Heart left ventricle (tissue), 16 donors: ENCODE measurements at regions not wholly inside any gene's neighbourhood (a gene's known extent, or its start where the extent isn't known, plus 50 kb on each side); places are given as distances from the start of the nearest gene placed in this dataset.

Experiments
- ATAC-seq, 4 donors: fragments of 200-7000 bp; cut with Tn5 transposase; one replicate each; pipeline ENCODE4 v1.9.1; 2020 to 2022; ENCODE audit warnings: moderate library complexity in 4 of 4, mild to moderate bottlenecking in 3 of 4, moderate number of reproducible peaks in 1 of 4
- DNase-seq, 5 donors: peaks; one replicate each; pipeline ENCODE4 v3.0.0-alpha.2; 2020
- H3K27ac ChIP-seq, 12 donors: fragments of 200-600 bp; sonication (generic) in 4 of 12; one replicate each; pipeline versions ENCODE4 v1.5.0 to v1.8.0; 2016 to 2022; ENCODE audit warnings: mild to moderate bottlenecking in 2 of 12
- H3K27me3 ChIP-seq, 9 donors: fragments of 200-600 bp; sonication (generic) in 2 of 9; one replicate each; pipeline versions ENCODE4 v1.5.1 to v1.8.0; 2016 to 2022; ENCODE audit warnings: mild to moderate bottlenecking in 3 of 9
- H3K36me3 ChIP-seq, 9 donors: fragments of 200-600 bp; sonication (generic) in 2 of 9; one replicate each; pipeline versions ENCODE4 v1.5.0 to v1.8.0; 2018 to 2022; ENCODE audit warnings: mild to moderate bottlenecking in 2 of 9
- H3K4me1 ChIP-seq, 12 donors: fragments of 200-600 bp; sonication (generic) in 4 of 12; one replicate each; pipeline versions ENCODE4 v1.5.0 to v1.8.0; 2016 to 2022; ENCODE audit warnings: mild to moderate bottlenecking in 3 of 12
- H3K4me3 ChIP-seq, 12 donors: fragments of 200-600 bp; sonication (generic) in 4 of 12; one replicate each; pipeline versions ENCODE4 v1.5.0 to v1.8.0; 2017 to 2022; ENCODE audit warnings: mild to moderate bottlenecking in 9 of 12, moderate library complexity in 4 of 12
- H3K9me3 ChIP-seq, 12 donors: fragments of 200-600 bp; sonication (generic) in 4 of 12; one replicate each; pipeline versions ENCODE4 v1.5.0 to v1.8.0; 2016 to 2022; ENCODE audit warnings: mild to moderate bottlenecking in 1 of 12
- POLR2A ChIP-seq, 2 donors: fragments of 450-650 bp; IDR thresholded peaks; one replicate each; pipeline ENCODE4 v1.6.1; 2017; ENCODE audit warnings: antibody characterized with exemption in 2 of 2, mild to moderate bottlenecking in 2 of 2, moderate library complexity in 2 of 2
- WGBS, 4 donors: extraction: QIAGEN DNeasy Blood & Tissue Kit in 2 of 4; methylation state at CpG; one replicate each; pipeline versions ENCODE4 v1.1.5 to v1.1.7; 2013 to 2018; 5-methylcytosine and 5-hydroxymethylcytosine counted together
- intact Hi-C, 10 donors: fragments of 100-400 bp; cut with DNase I; formaldehyde crosslinking; loops; one replicate each; pipeline versions ENCODE4 v1.11.1 to v1.14.2; 2022
- TF ChIP-seq, protein P1 (sequence below), 12 donors: fragments of 200-600 bp; sonication (generic) in 4 of 12; IDR thresholded peaks; one replicate each; pipeline versions ENCODE4 v1.5.0 to v1.8.0; 2018 to 2022; ENCODE audit warnings: antibody characterized with exemption in 12 of 12, mild to moderate bottlenecking in 5 of 12
- donor health status: ischemic (EF 13 %, LVEDD 7.1; RV severe dilation, severe dysfunction).
- donor health status: healthy with polysubstance abuse.
- donor health status: DM: no; HTN: yes; CAD: no.
- donor health status: DM: no; HTN: no; CAD: no.
- donor health status: ischemic (EF 25% LVEDD 6.9; RV normal size, moderate dysfunction).
- donor health status: ischemic (EF 25% LVEDD 5.7; RV mildly dilated, moderate dysfunction).
- donor health status: healthy.
- donor health status: DM: yes; HTN: yes; CAD: no.
- donor health status: ischemic (EF 35%, LVEDD 5.7; RV mildly dilated, moderate dysfunction).
- donor health status: nonischemic (EF 11% LVEDD 7.7; RV severe dilation, severe dysfunction).
- donor health status: DM: yes; HTN: yes; CAD: no.
- donor health status: PGD.
- donor health status: ischemic (EF 29% LVEDD 5.4; RV normal size, mild dysfunction).
- donor health status: nonischemic (EF 23%, LVEDD 6.1; RV moderate dilation, normal function).

DNA sequence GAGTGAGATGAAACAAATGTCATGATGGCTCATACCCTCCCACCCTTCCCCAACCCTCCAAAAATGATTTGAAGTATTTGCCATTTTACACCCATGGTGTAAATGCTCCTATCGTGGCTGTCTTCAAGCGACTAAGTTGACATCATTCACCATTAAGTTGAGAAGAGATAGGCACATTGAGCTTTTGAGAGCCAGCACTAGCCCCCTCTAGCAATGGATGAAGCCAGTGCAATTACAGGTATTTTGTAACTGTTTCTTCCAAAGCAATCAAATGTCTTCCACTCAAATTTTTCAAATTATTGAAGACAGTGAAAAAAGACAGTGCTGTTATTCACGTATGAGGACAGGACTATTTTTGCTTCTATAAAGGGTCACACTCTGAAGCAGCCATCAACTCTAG is 371.5 kb upstream of the KLF4 start:
- 59 to 75% (median 65%) methylated on average over 3 of the region's 3 CpGs for WGBS, 4 donors
- TF ChIP-seq, protein P1, sequence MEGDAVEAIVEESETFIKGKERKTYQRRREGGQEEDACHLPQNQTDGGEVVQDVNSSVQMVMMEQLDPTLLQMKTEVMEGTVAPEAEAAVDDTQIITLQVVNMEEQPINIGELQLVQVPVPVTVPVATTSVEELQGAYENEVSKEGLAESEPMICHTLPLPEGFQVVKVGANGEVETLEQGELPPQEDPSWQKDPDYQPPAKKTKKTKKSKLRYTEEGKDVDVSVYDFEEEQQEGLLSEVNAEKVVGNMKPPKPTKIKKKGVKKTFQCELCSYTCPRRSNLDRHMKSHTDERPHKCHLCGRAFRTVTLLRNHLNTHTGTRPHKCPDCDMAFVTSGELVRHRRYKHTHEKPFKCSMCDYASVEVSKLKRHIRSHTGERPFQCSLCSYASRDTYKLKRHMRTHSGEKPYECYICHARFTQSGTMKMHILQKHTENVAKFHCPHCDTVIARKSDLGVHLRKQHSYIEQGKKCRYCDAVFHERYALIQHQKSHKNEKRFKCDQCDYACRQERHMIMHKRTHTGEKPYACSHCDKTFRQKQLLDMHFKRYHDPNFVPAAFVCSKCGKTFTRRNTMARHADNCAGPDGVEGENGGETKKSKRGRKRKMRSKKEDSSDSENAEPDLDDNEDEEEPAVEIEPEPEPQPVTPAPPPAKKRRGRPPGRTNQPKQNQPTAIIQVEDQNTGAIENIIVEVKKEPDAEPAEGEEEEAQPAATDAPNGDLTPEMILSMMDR (IDR thresholded peaks at IDR 0.05), result peak in 2 of 12 donors; percentile 11 to 15
- no peak for TF ChIP-seq POLR2A (IDR thresholded peaks at IDR 0.05)
- H3K4me1 ChIP-seq, result peaks cover 0 to 24% (median 0%) of the 10 kb centered on the region in 12 donors
- no peak for DNase-seq
- H3K27me3 ChIP-seq, result peaks cover 0 to 5% (median 0%) of the 10 kb centered on the region in 9 donors
- no peak for ATAC-seq
- peaks cover 0 to 6% (median 0%) of the 10 kb centered on the region in 12 donors for H3K9me3 ChIP-seq
- H3K36me3 ChIP-seq, result no peaks in the 10 kb centered on the region
- H3K27ac ChIP-seq, result no peak overlapping the region
- H3K4me3 ChIP-seq, result no peak overlapping the region
- intact Hi-C loops, result no loop called here

GRCh38 chr9:107858260-107858659 is 368.7 kb upstream of the KLF4 start:
- TF ChIP-seq POLR2A (IDR thresholded peaks at IDR 0.05), result no peak
- TF ChIP-seq, protein P1 (IDR thresholded peaks at IDR 0.05), result no peak
- no peak for DNase-seq
- H3K4me3 ChIP-seq, result no peak overlapping the region
- H3K4me1 ChIP-seq, result peaks cover 0 to 15% (median 0%) of the 10 kb centered on the region in 12 donors
- no peaks in the 10 kb centered on the region for H3K36me3 ChIP-seq
- no peak for ATAC-seq
- intact Hi-C loops, result no loop called here
- H3K9me3 ChIP-seq, result peaks cover 0 to 28% (median 13%) of the 10 kb centered on the region in 12 donors
- 90 to 94% (median 93%) methylated on average over 8 of the region's 8 CpGs for WGBS, 4 donors
- H3K27me3 ChIP-seq, result no peaks in the 10 kb centered on the region
- H3K27ac ChIP-seq, result no peak overlapping the region

DNA sequence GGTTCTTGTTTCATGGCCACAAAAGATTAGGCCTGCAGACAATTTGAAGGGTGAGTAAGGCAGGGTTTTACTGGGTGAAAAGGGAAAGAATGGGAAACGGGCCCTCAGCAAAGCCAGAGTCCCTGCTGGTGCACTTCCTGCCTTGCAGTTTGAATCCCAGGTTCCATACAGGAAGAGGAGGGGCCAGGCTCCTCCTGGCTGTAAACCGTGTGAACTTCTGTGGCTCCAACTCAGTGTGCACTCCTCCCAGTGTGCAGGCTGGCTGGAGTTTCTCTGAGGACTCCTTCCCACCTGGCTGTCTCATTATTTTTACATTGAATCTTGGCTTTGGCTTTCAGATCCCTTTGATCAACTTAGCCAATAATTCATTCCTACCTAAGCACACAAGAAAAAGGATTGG is 367.1 kb upstream of the KLF4 start:
- 50 to 56% (median 53%) methylated on average over 2 of the region's 2 CpGs for WGBS, 4 donors
- ATAC-seq (no peak), DNase-seq (no peak)
- Histone ChIP-seq H3K27ac (no peak overlapping the region), H3K36me3 (no peaks in the 10 kb centered on the region), H3K27me3 (no peaks in the 10 kb centered on the region), H3K9me3 (peaks cover 0 to 28% (median 13%) of the 10 kb centered on the region in 12 donors), H3K4me3 (no peak overlapping the region), H3K4me1 (no peaks in the 10 kb centered on the region)
- TF ChIP-seq, protein P1 (IDR thresholded peaks at IDR 0.05), result no peak
- TF ChIP-seq POLR2A (IDR thresholded peaks at IDR 0.05), result no peak
- intact Hi-C loops, result no loop called here

DNA sequence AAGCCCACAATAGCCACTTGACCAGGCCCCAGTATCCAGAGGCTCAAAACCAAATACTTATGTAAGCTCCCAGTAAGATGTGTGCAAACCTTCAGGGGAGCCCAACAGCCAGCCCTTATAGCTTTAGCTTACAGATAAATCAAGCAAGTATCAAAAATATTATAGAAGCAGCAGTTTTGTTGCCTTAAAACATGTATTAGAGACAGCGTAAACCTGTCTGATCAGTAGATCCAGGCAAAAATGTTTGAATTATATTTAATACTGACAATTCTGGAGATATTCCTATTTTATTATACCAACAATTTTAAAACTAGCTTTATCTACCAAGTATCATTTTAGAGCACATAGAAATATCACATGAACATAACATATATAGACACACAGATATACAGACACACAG is 365.6 kb upstream of the KLF4 start:
- Histone ChIP-seq H3K4me1 (no peaks in the 10 kb centered on the region), H3K9me3 (peaks cover 0 to 28% (median 13%) of the 10 kb centered on the region in 12 donors), H3K27me3 (no peaks in the 10 kb centered on the region), H3K27ac (no peak overlapping the region), H3K4me3 (no peak overlapping the region), H3K36me3 (no peaks in the 10 kb centered on the region)
- intact Hi-C loops, result no loop called here
- WGBS, 4 donors, result 95 to 100% (median 97%) methylated on average over 1 of the region's 1 CpG
- ATAC-seq, result no peak
- no peak for DNase-seq
- TF ChIP-seq POLR2A (IDR thresholded peaks at IDR 0.05), result no peak
- TF ChIP-seq, protein P1 (IDR thresholded peaks at IDR 0.05), result no peak
